Neural cell (in vitro differentiated cells): ENCODE measurements at regions not wholly inside any gene's neighbourhood (a gene's known extent, or its start where the extent isn't known, plus 50 kb on each side); places are given as distances from the start of the nearest gene placed in this dataset.

Source experiments
- H2AFZ ChIP-seq: fragments of 200-600, 300-800 bp; sonication (generic), shearing (Covaris generic); 2 replicates; pipeline ENCODE4 v1.6.0; 2014; ENCODE audit warnings: low read depth, mild to moderate bottlenecking, antibody characterized with exemption, low read length, moderate library complexity
- H3F3A ChIP-seq: fragments of 200-600 bp; shearing (Covaris generic); 2 replicates; pipeline ENCODE4 v1.6.1; 2016; ENCODE audit warnings: mild to moderate bottlenecking, moderate library complexity, mixed read lengths, antibody characterized with exemption, low read length; ENCODE audit not compliant: insufficient read depth, poor library complexity, severe bottlenecking
- H3K27ac ChIP-seq: fragments of 200-600, 300-800 bp; sonication (generic), shearing (Covaris generic); 2 replicates; pipeline ENCODE4 v1.5.1; 2014; ENCODE audit warnings: mild to moderate bottlenecking, low read length, moderate library complexity
- H3K27me3 ChIP-seq: fragments of 300-800, 200-600 bp; sonication (generic), shearing (Covaris generic); 2 replicates; pipeline ENCODE4 v1.6.0; 2014; ENCODE audit warnings: mild to moderate bottlenecking, low read depth, low read length, moderate library complexity; ENCODE audit not compliant: insufficient read depth
- H3K36me3 ChIP-seq: fragments of 300-800, 200-600 bp; sonication (generic), shearing (Covaris generic); 2 replicates; pipeline ENCODE4 v1.5.1; 2014; ENCODE audit warnings: mild to moderate bottlenecking, antibody characterized with exemption, low read length, moderate library complexity; ENCODE audit not compliant: insufficient read depth
- H3K4me2 ChIP-seq: fragments of 300-800, 200-600 bp; sonication (generic), shearing (Covaris generic); 2 replicates; pipeline ENCODE4 v1.6.0; 2014; ENCODE audit warnings: mild to moderate bottlenecking, low read length
- H3K4me3 ChIP-seq: fragments of 300-800, 200-600 bp; sonication (generic), shearing (Covaris generic); 2 replicates; pipeline ENCODE4 v1.5.1; 2014; ENCODE audit warnings: mild to moderate bottlenecking, low read length, moderate library complexity
- H3K79me2 ChIP-seq: fragments of 200-600 bp; shearing (Covaris generic); replicated peaks from 2 replicates; pipeline ENCODE4 v1.6.0; 2014; ENCODE audit warnings: mild to moderate bottlenecking, low read length, moderate library complexity; ENCODE audit not compliant: insufficient read depth
- H3K9ac ChIP-seq: fragments of 300-800, 200-600 bp; sonication (generic), shearing (Covaris generic); 2 replicates; pipeline ENCODE4 v1.6.1; 2016; ENCODE audit warnings: mild to moderate bottlenecking, low read length, mixed read lengths
- H3K9me2 ChIP-seq: fragments of 200-600 bp; shearing (Covaris generic); 2 replicates; pipeline ENCODE4 v1.6.1; 2016; ENCODE audit warnings: mild to moderate bottlenecking, low read length, mixed read lengths; ENCODE audit not compliant: insufficient read depth
- H3K9me3 ChIP-seq: fragments of 200-600, 300-800 bp; sonication (generic), shearing (Covaris generic); 2 replicates; pipeline ENCODE4 v1.6.1; 2016; ENCODE audit warnings: mild to moderate bottlenecking, mixed run types, low read length, moderate library complexity, mixed read lengths
- H4K20me1 ChIP-seq: fragments of 200-600 bp; shearing (Covaris generic); 2 replicates; pipeline ENCODE4 v1.6.1; 2016; ENCODE audit warnings: mild to moderate bottlenecking, mixed run types; ENCODE audit not compliant: insufficient read depth
- EP300 ChIP-seq: fragments of 450-650 bp; conservative IDR thresholded peaks from 2 replicates; pipeline ENCODE4 v1.6.1; 2014; ENCODE audit warnings: antibody characterized with exemption, mild to moderate bottlenecking, moderate library complexity; ENCODE audit not compliant: poor library complexity, severe bottlenecking
- EZH2 ChIP-seq: fragments of 200-600, 300-800 bp; shearing (Covaris generic), sonication (generic); IDR thresholded peaks from 2 replicates; pipeline ENCODE4 v1.6.1; 2014; ENCODE audit warnings: antibody characterized with exemption, low read length, borderline replicate concordance, mild to moderate bottlenecking; ENCODE audit not compliant: insufficient read depth, poor library complexity, severe bottlenecking
- MXI1 ChIP-seq: fragments of 450-650 bp; conservative IDR thresholded peaks from 2 replicates; pipeline ENCODE4 v1.6.1; 2014; ENCODE audit warnings: antibody characterized with exemption, mild to moderate bottlenecking; ENCODE audit not compliant: poor library complexity, severe bottlenecking
- POLR2AphosphoS5 ChIP-seq: IDR thresholded peaks from 2 replicates; pipeline ENCODE4 v1.6.1; 2012
- RAD21 ChIP-seq: fragments of 450-650 bp; conservative IDR thresholded peaks from 2 replicates; pipeline ENCODE4 v1.6.1; 2014; ENCODE audit warnings: antibody characterized with exemption, mild to moderate bottlenecking, moderate library complexity
- SMC3 ChIP-seq: fragments of 450-650 bp; conservative IDR thresholded peaks from 2 replicates; pipeline ENCODE4 v1.6.1; 2014; ENCODE audit warnings: antibody characterized with exemption, mild to moderate bottlenecking, moderate library complexity; ENCODE audit not compliant: poor library complexity
- TAF1 ChIP-seq: IDR thresholded peaks from 2 replicates; pipeline ENCODE4 v1.6.1; 2012; ENCODE audit warnings: low read depth
- TF ChIP-seq, protein P1 (sequence below): IDR thresholded peaks from 2 replicates; pipeline ENCODE4 v1.6.1; 2012; ENCODE audit warnings: borderline replicate concordance
- TF ChIP-seq, protein P2 (sequence below): fragments of 450-650 bp; IDR thresholded peaks from 2 replicates; pipeline ENCODE4 v1.5.1; 2014; ENCODE audit warnings: antibody characterized with exemption, mild to moderate bottlenecking, moderate library complexity; ENCODE audit not compliant: poor library complexity, severe bottlenecking

DNA sequence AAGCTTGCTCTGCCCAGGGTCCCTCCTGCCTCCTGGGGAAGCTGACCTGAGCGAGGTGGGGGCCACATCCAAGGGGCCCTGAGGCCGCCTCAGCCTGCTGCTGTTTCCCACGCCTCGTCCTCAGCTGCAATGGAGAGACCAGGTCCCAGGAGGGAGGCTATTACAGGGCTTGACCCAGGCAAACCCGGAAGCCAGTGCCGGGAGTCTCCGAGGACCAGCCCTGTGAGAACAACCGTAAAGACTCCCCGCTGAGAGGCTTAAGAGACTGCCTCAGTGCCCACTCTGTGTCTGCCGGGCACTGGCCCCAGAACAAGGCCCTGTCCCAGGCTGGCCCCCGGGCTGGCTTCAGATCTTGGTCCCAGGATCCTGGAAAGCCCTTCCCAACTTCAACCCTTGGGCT is 124.3 kb upstream of the FGF3 start:
- H3K9me3 ChIP-seq: no peaks in the 10 kb centered on the region
- H3K27me3 ChIP-seq: no peaks in the 10 kb centered on the region
- H2AFZ ChIP-seq: no peak overlapping the region
- no peak overlapping the region for H3K4me2 ChIP-seq
- no peak overlapping the region for H3K4me3 ChIP-seq
- H3K9ac ChIP-seq: no peak overlapping the region
- no peaks in the 10 kb centered on the region for H3K9me2 ChIP-seq
- no peak for TF ChIP-seq SMC3
- TF ChIP-seq EZH2: no peak
- TF ChIP-seq TAF1: no peak
- TF ChIP-seq, protein P1, sequence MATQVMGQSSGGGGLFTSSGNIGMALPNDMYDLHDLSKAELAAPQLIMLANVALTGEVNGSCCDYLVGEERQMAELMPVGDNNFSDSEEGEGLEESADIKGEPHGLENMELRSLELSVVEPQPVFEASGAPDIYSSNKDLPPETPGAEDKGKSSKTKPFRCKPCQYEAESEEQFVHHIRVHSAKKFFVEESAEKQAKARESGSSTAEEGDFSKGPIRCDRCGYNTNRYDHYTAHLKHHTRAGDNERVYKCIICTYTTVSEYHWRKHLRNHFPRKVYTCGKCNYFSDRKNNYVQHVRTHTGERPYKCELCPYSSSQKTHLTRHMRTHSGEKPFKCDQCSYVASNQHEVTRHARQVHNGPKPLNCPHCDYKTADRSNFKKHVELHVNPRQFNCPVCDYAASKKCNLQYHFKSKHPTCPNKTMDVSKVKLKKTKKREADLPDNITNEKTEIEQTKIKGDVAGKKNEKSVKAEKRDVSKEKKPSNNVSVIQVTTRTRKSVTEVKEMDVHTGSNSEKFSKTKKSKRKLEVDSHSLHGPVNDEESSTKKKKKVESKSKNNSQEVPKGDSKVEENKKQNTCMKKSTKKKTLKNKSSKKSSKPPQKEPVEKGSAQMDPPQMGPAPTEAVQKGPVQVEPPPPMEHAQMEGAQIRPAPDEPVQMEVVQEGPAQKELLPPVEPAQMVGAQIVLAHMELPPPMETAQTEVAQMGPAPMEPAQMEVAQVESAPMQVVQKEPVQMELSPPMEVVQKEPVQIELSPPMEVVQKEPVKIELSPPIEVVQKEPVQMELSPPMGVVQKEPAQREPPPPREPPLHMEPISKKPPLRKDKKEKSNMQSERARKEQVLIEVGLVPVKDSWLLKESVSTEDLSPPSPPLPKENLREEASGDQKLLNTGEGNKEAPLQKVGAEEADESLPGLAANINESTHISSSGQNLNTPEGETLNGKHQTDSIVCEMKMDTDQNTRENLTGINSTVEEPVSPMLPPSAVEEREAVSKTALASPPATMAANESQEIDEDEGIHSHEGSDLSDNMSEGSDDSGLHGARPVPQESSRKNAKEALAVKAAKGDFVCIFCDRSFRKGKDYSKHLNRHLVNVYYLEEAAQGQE: no peak
- TF ChIP-seq RAD21: no peak
- TF ChIP-seq, protein P2, sequence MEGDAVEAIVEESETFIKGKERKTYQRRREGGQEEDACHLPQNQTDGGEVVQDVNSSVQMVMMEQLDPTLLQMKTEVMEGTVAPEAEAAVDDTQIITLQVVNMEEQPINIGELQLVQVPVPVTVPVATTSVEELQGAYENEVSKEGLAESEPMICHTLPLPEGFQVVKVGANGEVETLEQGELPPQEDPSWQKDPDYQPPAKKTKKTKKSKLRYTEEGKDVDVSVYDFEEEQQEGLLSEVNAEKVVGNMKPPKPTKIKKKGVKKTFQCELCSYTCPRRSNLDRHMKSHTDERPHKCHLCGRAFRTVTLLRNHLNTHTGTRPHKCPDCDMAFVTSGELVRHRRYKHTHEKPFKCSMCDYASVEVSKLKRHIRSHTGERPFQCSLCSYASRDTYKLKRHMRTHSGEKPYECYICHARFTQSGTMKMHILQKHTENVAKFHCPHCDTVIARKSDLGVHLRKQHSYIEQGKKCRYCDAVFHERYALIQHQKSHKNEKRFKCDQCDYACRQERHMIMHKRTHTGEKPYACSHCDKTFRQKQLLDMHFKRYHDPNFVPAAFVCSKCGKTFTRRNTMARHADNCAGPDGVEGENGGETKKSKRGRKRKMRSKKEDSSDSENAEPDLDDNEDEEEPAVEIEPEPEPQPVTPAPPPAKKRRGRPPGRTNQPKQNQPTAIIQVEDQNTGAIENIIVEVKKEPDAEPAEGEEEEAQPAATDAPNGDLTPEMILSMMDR: no peak
- no peaks in the 10 kb centered on the region for H3K36me3 ChIP-seq
- no peaks in the 10 kb centered on the region for H4K20me1 ChIP-seq
- H3K27ac ChIP-seq: no peak overlapping the region
- no peaks in the 10 kb centered on the region for H3K79me2 ChIP-seq
- H3F3A ChIP-seq: no peaks in the 10 kb centered on the region

DNA sequence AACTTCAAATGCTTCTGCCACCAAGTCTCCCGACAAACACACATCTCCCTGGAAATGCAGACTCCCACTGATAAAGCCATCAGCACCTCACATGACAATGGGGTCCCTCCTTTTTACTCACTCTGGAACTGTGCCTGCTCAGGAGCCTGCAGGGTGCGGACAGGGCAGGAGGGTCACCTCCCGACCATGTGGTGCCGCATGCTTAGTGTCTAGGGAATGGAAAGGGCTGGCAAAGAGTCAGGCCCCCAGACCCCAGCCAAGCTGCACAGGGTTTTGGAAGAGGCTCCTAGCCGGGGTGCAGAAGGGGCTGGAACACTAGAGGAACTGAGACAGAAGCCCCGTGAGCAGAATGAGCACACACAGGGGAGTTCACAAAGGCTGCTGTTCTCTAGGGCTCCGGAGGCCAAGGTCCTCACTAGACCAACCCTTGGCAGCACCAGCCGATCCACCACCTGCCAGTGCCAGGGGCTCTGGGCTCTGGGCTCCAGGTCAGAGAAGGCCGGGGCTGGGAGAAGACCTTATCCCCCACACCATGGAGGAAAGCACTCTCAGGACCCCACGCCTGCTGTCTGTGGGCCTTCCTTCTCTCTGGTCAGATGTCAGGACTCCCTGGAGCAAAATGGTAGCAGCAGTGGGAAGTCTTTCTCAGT is 125.1 kb upstream of the FGF3 start:
- no peak for TF ChIP-seq MXI1

DNA sequence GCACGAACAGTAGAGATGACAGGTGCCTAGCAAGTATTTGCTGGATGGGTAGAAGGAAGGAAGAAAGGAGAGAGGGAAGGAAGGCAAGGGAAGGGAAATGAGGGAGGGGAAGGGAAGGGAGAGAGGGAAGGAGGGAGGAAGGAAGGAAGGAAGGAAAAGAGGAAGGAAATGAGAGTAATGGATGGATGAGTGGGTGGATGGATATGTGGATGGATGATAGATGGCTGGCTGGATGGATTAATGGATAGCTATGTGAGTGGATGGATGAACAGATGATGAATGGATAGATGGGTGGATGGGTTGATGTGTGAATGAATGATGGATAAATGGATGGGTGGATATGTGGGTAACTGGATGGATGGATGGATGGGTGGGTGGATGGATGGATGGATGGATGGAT is 125.9 kb upstream of the FGF3 start:
- no peaks in the 10 kb centered on the region for H3K36me3 ChIP-seq
- H3K79me2 ChIP-seq: no peaks in the 10 kb centered on the region
- no peaks in the 10 kb centered on the region for H3F3A ChIP-seq
- no peak overlapping the region for H3K4me3 ChIP-seq
- H3K9ac ChIP-seq: no peak overlapping the region
- H3K9me3 ChIP-seq: no peaks in the 10 kb centered on the region
- no peak overlapping the region for H2AFZ ChIP-seq
- H4K20me1 ChIP-seq: no peaks in the 10 kb centered on the region
- H3K9me2 ChIP-seq: no peaks in the 10 kb centered on the region
- no peak for TF ChIP-seq TAF1
- no peak for TF ChIP-seq SMC3
- no peak for TF ChIP-seq RAD21
- TF ChIP-seq EP300: no peak
- no peak for TF ChIP-seq MXI1
- TF ChIP-seq, protein P2: no peak
- TF ChIP-seq, protein P1: no peak
- no peak for TF ChIP-seq POLR2AphosphoS5
- TF ChIP-seq EZH2: no peak
- no peak overlapping the region for H3K4me2 ChIP-seq
- no peaks in the 10 kb centered on the region for H3K27me3 ChIP-seq
- H3K27ac ChIP-seq: no peak overlapping the region

More for the DNA sequence above, 125.1 kb upstream of the FGF3 start:
- no peaks in the 10 kb centered on the region for H3K36me3 ChIP-seq
- H3K4me2 ChIP-seq: no peak overlapping the region
- no peaks in the 10 kb centered on the region for H3F3A ChIP-seq
- H3K9ac ChIP-seq: no peak overlapping the region
- no peak overlapping the region for H3K4me3 ChIP-seq
- no peak overlapping the region for H2AFZ ChIP-seq
- H3K79me2 ChIP-seq: no peaks in the 10 kb centered on the region
- H3K27ac ChIP-seq: no peak overlapping the region
- no peaks in the 10 kb centered on the region for H4K20me1 ChIP-seq
- H3K27me3 ChIP-seq: no peaks in the 10 kb centered on the region
- H3K9me3 ChIP-seq: no peaks in the 10 kb centered on the region
- H3K9me2 ChIP-seq: no peaks in the 10 kb centered on the region
